NCI-H1436 (cell line): ENCODE measurements at regions not wholly inside any gene's neighbourhood (a gene's known extent, or its start where the extent isn't known, plus 50 kb on each side); places are given as distances from the start of the nearest gene placed in this dataset.
"Not testable (repeated sequence)": the region's sequence is repeated elsewhere in the genome, so short reads cannot be mapped to it uniquely, and the experiment has no call there.

ENCODE experiments used
- DNase-seq: peaks from one replicate; lab custom pipeline; 2025; lab: John Stamatoyannopoulos, UW

DNA sequence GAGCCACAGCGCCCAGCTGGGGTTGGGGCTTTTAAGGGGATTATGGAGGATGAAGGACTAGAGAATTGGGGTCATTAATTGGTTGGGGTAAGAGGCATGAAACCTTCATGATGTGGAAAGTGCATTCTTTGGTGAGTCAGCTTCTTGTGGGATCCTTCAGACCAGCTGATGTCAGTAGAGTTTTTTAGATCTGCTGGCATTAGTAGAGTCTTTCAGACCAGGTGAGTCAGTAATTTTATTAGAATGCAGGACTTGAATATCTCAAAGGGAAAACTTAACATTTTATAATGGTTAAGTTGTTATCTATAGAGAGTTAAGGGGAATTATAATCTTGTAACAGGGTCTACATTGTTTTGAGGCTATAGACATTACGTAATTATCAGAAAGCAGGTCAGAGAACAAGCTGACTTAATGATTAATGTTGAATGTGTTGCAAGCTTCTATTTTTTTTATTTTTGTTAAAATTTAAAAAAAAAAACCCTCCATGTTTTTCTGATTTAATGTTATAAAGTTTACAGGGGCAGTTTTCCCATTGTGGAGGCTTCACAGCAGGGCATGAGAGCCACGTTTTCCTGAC is 160.9 kb upstream of the FMN2 start:
- no peak for DNase-seq

DNA sequence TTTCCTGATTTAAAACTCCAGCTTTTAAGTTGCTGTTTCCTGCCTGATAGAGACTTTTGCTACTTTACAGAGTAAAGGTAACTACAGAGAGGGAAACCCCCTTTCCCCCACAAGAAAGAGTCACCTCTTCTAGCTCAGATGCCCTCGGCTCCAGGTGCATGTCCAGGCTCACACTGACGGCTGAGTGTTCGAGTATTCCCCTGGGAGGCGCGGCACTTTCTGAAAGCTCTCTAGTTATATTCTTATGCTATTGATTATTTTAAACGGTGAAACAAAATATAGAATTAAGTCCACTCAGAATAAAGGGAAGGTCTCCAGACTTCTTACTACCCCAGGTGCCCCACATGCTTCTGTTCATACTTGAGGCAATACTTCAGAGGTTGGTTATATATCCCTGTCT is 160.3 kb upstream of the FMN2 start:
- DNase-seq: peak; percentile 12

DNA sequence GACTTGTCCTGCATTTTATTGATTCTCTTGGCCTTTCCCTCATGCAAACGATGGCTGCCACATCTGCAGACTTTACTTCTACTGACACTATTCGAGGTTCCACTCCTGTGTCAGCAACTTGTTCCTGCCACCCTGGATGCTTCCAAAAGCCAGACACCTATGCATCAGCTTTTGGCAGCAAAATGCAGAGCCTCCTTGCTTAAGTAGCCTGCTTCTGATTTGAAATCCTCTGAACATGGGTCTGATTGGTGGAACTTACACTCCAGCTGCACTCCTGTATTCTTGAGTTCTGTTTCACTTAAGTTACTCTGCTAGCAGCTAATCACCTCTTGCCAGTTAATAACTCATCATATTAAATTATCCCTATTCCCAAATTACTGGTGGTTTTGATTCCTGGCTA is 152.1 kb upstream of the FMN2 start:
- no peak for DNase-seq

DNA sequence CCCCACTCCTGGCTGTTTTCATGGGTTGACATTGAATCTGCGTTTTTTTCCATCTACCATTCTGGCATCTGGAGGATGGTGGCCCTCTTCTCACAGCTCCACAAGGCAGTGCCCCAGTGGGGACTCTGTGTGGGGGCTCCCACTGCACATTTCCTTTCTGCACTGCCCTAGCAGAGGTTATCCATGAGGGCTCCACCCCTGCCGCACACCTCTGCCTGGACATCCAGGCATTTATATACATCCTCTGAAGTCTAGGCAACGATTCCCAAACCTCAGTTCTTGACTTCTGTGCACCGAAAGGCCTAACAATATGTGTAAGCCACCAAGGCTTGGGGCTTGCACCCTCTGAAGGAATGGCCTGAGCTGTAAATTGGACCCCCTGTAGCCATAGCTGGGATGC is 147.9 kb upstream of the FMN2 start:
- no peak for DNase-seq

DNA sequence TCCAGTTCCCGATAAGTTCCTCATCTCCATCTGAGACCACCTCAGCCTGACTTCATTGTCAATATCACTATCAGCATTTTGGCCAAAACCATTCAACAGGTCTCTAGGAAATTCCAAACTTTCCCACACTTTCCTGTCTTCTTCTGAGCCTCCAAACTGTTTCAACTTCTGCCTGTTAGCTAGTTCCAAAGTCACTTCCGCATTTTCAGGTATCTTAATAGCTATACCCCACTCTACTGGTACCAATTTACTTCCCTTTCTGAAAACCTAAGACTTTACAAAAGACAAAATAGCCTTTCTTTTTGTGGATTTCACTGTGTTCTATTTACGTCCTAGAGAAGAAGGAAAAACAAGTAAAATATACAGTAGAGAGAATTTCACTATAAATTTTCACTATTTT is 147.0 kb upstream of the FMN2 start:
- DNase-seq: no peak

DNA sequence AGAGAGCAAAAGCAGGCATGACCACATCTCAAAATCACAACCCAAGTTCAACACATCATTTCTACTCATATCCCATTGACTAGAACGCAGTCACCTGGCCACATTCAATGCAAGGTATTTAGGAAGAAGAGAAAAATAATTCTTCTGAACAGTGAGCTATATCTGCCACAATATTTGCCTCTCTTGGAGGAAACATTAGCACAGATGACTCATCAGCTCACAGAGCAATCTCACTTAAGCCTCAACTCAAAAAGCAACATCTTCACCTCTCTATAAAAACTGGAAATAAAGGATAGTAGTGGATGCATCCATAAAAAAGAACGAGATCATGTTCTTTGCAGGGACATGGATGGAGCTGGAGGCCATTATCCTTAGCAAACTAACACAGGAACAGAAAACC is 143.9 kb upstream of the FMN2 start:
- no peak for DNase-seq

DNA sequence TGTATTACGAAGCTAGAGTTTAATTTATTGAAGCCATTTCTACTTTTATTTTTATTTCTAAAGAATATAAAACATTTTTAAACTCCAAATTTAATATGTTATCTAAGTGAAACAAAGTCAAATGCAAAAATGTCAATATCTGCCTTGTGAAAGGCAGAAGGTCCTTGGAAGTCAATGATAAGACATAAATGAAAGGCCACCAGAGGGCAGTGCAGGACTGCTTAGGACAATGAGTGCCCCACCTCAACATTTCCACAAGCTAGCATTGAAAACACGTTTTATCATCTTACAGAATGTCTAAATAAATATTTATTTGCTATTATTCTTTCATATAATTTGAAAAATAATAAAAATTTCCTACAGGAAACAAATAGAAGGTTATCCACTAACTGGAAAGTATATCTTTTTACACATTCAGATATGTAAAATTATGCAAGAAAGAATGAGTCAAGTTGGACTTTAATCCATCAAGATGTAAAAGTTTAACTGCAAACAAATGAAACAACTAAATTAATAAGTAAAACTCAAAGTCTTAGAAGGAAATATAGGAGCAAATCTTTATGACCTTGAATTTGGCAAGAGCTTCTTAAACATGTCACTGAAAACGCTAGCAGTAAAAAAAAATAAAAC is 140.1 kb upstream of the FMN2 start:
- DNase-seq: peak; percentile 90

DNA sequence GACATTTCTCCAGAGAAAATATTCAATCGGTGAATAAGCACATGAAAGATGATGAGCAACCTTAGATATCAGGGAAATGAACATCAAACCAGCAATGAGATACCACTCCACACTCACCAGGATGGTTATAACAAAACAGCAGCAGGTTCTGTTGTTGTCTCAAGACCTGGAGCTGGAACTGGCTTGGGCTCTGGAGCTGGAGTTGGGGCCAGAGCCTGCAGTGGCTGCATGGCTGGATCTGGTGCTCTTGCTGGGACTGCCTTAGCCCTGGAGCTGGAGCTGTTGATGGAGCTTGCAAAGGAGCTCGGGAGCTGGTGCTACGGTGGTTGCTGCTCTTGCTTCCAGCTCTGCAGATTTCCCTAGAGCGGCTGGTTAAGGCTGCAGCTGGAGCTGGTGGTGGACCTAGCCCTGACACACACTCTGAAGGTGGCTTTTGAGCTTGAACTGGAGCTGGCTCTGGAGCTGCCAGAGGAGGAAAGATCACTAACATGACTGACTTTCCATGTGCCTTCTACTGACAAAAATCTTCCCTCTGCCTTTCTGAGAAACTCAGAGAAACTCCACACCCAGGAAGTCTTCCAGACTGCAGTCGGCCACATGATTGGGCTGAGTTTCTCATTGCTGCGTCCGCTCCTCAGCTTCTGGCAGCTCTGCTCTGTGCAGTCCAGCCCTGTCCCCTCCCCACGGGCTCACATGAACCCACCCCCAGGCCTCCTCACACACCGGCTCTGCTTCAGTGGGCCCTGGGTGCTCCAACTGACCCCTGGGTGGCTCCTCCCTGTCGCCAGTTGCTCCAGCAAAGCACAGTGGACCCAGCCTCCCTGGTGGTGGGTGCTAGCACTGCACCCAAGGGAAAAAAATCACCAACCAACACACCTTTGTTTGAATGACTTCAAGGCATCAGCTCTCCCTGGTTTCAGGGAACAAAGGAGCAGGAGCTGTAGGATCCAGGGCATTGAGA is 139.1 kb upstream of the FMN2 start:
- peak; percentile 31 for DNase-seq

DNA sequence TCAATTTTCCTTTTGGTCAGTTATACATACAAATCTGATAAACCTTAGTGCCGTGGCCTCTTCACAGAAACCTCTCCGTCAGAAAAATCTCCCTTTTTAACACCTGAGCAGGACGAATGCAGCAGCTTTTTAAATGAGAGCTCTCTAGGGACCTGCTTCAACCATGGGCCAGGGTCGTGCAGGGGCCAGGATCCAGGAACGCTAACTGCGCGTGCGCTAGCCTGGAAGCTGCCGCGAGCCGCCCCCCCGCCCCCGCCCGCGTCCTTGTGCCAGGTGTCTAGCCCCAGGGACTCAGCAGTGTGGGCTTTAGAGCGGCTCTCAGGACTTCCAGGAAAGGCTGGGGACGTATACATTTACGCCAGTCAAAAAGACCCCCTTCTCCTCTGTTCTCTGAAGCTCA is 136.8 kb upstream of the FMN2 start:
- DNase-seq: peak; percentile 14

DNA sequence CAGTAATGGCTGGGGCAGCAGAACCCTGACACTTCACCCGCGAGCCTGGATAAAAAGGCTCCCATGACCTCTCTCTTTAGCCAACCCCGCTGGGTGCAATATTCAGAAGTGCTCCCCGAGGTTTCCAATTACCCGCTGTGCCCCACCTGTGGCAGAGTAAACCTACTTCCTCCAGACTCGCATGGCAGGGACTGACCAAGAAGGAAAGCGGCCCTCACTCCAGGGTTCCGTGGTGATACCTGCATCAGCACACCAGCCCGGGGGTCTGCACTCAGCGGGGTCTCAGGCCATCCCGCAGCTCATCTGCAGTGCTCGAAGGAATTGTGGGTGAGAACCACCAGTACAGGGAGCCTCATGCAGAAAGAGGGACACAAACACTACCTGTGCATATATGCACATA is 136.3 kb upstream of the FMN2 start:
- DNase-seq: no peak

DNA sequence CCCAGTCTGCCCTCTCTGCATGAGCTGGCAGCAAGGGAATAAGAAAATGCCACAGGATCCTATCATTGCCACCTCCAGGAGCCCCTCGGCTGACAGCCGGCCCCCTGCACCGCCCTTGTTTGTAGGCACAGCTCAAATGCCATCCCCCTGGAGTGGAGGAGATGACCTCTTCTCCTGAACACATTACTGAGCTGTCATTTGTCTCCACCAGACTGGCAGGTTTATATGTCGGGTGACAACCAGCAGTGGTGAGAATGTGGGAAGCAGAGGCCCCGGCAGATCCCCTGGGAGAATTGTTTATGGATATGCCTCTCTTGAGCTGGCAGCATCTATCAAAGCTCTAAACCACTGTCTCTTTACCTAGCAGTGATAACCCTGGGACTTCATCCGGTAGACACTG is 135.4 kb upstream of the FMN2 start:
- no peak for DNase-seq

DNA sequence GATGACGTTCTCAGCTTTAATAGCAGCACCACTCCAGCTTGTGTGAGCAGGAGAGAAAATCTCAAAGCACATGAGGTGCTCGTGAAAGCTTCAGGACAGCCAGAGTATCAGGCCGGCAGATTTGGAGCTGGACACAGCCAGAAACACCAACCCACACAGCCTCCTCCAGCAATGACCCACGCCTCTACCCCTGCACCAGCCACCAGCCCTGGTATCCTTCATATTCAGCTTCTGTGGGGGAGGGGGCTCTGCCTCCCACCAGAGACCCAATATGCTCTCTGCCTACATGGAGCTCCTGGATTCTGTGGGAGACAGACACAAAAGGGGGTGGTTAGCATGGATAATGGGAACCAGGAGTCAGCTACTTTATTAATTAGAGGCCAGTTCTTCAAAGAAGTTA is 133.6 kb upstream of the FMN2 start:
- DNase-seq: no peak

DNA sequence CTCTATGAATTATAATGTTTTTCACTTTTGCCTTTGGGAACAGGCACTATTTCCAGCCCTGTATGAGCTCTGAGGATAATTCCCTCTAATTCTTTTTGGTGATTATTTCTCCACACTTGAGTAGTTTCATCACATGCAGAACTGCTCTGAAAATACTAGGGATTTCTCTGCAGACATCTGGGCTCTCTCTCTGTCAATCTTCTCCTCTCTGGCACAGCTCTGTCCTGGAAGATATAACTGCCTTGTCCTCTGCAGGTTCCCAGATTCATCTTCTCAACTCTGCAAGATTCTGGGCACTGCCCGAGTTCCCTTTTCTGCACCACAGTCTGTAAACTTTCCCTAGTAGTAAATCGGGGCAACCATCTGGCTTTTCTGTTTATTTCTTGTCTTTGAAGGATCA is 131.3 kb upstream of the FMN2 start:
- DNase-seq: no peak

DNA sequence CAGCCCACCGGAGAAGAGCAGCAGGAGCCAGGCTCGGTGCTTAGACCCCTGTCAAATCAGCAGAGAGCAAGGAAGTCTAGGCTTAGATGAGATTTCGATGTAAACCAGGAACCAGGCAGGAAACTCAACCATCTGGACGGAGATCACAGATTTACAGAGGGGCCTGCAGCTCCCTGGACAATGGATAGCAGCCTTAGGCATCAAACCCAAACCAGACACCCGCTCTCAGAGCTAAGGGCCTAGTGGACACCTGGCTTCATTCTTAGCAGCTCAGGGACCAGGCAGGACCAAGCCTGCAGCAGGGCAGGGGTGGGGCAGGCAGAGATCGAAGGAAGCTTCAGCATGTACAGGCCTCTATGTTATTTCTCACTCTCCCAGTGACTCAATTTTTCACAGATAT is 127.8 kb upstream of the FMN2 start:
- no peak for DNase-seq

DNA sequence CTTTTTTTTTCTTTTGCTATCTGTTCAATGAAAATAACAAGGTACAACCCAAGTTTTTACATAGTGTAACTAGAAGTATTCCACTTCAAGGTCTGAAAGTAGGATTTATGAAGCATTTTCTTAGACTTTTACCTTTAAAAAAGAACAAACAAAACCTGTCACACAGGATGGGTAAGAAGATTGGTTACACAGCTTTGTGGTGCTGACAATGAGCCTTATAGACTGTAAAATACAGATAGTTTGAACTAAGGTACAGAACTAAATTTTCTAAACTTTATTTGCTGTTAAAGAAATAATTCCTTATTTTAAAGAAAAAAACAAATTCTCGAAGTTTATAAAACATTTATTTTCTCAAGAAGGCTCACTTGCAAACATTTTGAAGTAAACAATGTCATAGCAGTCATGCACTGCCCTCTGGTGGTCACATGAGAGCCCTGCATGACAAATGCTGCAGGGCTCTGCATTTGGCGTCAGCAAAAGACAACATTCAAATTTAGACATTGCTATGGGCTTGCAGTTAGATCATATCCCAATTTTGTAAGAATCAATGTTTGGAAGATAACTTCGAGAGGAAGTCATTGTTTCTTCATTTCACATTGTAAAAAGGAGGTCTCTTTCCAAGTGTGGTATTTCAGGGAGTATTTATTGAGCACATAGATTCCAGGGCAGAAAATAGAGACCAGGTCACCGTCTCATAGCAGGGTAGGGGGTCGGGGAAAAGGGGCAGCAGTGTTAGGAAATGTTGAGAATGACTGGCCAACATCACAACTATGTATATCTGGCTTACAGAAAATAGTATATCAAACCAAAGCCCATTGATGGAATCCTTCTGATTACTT is 115.3 kb upstream of the FMN2 start:
- DNase-seq: peak; percentile 61

DNA sequence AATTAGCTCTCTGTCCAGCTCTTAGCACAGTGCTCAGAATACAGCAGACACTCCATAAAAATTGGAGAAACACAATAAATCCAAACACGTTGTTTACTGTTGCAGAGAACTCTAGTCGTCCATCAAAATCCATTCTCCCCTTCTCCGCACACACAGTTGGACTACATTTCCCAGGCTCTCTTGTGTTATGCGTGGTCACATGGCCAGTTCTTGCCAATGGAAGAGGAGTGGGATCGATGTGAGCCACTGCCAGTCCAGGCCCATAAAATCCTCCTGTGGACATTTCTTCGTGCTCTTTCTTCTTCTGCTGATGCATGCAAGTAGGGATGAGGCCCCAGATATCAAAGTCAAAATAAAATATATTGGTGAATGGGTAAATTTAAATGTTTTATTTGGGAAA is 114.3 kb upstream of the FMN2 start:
- DNase-seq: no peak

DNA sequence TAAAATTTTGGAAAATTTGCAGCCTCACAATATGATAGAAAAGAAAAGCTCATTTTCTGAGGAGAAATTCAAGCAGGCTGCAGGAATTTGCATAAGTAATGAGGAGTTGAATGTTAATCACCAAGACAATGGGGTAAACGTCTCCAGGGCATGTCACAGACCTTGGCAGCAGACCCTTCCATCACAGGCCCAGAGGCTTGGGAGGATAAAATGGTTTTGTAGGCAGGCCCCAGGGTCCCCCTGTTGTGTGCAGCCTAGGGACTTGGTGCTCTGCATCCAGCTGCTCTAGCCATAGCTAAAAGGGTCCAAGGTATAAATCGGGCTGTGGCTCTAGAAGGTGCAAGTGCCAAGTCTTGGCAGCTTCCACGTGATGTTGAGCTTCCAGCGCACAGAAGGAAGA is 112.2 kb upstream of the FMN2 start:
- no peak for DNase-seq

DNA sequence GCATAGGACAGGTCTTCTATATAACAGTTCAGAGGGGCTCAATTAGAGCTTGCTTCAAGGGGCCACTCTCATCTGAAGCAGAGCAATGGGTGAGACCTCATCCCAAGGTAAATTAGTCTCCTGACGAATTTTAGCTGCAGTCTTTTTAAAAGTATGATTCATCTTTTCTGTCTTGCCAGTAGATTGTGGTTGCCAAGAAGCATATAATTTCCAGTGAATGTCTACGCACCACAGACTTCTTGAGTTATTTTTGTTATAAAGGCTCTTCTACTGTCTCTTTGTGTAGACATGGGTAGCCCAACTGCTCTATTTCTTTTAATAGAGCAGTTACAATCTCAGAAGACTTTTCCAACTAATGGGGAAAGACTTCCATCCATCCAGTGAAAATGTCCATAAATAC is 108.9 kb upstream of the FMN2 start:
- no peak for DNase-seq

DNA sequence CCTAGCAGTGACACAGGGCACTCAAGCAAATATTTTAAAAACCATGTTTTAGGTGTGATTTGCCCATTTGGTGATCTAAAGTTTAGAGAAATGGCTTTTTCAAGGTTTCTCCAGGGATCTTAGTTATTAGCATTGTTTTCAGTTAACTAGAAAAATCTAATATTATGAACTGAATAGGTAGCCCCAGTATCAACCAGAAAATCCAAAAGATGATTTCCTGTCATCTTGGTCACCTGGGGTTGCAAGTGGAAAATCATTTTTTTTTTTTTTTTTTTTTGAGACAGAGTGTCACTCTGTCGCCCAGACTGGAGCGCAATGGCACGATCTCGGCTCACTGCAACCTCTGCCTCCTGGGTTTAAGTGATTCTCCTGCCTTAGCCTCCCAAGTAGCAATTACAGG is 106.6 kb upstream of the FMN2 start:
- no peak for DNase-seq

DNA sequence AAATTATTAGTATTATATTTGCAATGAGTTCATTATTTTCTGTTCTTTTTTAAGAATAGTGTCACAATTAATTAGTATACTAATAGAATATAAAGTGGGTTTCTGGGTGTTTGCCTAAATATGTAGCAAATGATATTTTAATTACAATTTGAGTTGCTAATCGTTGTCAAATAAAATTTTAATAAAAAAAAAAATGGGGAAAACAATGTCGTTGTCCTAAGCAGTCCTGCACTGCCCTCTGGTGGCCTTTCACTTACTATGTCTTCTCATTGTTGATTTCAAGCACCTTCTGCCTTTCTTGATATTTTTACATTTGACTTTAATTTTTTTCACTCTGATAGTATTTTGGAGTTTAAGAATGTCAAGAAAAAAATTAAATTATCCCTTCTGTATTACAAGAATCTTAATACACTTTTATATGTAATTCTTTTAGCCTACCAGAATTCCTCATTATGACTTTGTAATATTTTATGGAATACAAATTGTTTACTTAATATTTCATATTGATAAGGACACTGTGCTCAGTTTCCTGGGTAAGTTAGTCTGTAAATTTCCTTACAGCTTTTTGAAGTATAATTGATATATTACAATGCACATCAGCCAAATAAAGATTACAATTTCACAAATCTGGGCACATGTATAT is 104.5 kb upstream of the FMN2 start:
- DNase-seq: peak; percentile 48

DNA sequence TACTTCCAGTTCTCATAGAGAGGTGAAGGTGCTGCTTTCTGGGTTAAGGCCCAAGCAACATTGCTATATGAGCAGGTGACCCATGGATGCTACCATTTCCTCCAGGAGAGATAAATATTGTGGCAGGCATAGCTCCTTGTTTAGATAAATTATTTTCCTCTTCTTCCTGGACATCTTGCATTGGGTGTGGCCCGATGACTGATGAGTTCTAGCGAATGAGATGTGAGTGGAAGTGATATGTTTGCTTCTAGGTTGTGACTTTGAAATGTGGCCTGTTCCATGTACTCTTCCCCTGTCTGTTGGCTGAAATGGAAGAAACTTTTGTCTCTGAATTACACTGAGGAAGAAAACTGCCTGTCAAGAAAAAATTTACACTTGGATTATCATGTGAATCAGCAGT is 101.7 kb upstream of the FMN2 start:
- no peak for DNase-seq

DNA sequence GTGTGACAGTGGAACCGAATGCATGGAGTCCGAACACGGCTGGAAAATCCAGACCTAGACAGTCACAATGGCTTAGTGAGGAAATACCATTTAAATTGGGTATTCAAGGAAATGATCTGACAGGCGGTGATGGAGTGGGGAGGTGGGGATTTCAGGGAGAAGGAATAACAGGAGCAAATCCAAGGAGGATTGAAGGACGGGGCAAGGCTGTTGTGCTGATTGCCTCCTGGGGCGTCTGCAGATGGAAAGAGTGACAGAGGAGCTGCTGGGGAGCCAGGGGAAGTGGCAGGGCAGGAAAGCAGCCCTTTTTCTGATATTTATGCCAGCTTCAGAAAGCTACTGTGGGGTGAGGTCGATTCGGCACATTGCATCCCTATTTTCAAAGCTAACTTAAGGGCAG is 99.1 kb upstream of the FMN2 start:
- not testable (repeated sequence) for DNase-seq
